ENCODE measurements at regions not wholly inside any gene's neighbourhood (a gene's known extent, or its start where the extent isn't known, plus 50 kb on each side); places are given as distances from the start of the nearest gene placed in this dataset.

- ChIA-PET POLR2A (no interaction called here), CTCF (no interaction called here)
- Mint-ChIP-seq H3K36me3 (ENCODE audit: low read depth) (no peaks in the 10 kb centered on the region), H3K27me3 (peaks cover 22% of the 10 kb centered on the region), H3K4me3 (no peak overlapping the region), H3K4me1 (ENCODE audit: low read depth) (no peaks in the 10 kb centered on the region), H3K27ac (no peak overlapping the region), H3K9me3 (peaks cover 1% of the 10 kb centered on the region)
- Histone ChIP-seq H3K4me1 (ENCODE audit: insufficient read depth, low read length) (no peaks in the 10 kb centered on the region), H3K9me3 (ENCODE audit: control insufficient read depth in 1 of 2, insufficient read depth in 1 of 2, low read length in 2 of 2) (peaks cover 0 to 3% of the 10 kb centered on the region in 2 experiments), H3K4me3 (ENCODE audit: low read length) (no peak overlapping the region), H3K27ac (ENCODE audit: low read depth in 1 of 2, low read length in 2 of 2) (no peak overlapping the region), H3K27me3 (ENCODE audit: control insufficient read depth in 1 of 2, insufficient read depth in 2 of 2, low read length in 2 of 2) (no peaks in the 10 kb centered on the region), H3K36me3 (ENCODE audit: insufficient read depth, low read length) (no peaks in the 10 kb centered on the region)
- ATAC-seq (ENCODE audit: poor library complexity) (no peak), DNase-seq (no peak)
- TF ChIP-seq CTCF (IDR thresholded peaks at IDR 0.05), result no peak
- intact Hi-C loops (cut with DNase I, micrococcal nuclease), result no loop called here
Measured at GRCh38 chr18:5779922-5780321, 115.4 kb downstream of the TMEM200C start.

DNA sequence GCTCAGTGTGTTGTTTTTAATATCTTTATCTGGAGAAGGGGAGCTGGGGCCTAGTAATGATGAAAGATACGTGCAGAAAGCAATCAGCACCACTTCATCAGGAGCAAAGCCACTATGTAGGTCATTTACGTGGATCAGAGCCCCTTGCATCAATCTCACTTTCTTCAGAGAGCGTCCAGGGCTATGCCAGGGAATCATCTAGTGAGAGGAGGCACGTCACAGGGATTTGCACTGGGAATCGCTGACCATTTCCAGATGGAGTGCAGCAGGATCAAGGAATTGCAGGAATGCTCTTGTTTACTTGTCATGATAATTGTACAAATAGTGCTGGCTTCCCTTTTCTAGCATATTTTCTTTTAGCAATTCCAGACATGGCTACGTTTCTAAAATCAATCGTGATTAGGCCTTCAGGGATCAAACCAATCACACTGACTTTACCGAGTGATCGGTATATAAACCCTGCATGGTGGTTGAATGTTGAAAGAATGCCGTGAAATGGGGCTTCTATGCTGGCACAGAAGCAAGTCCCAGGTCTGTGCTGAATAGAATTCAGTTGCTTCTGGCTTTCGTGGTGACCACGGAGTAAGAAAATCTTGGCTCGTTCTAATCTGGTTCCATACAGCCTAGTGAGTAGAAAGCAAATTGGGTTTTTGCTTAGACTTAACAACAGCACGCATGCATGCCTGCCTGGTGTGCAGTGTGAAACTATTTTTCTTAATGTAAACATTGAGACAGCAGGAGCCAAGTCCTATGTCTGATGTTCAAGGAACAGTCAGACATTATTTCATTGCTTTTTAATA lies 122.8 kb downstream of the TMEM200C start:
- no peaks in the 10 kb centered on the region for H3K27me3 ChIP-seq (ENCODE audit: control insufficient read depth in 1 of 2, insufficient read depth in 2 of 2, low read length in 2 of 2)
- Mint-ChIP-seq H3K4me3 (no peak overlapping the region), H3K27me3 (peaks cover 15% of the 10 kb centered on the region), H3K4me1 (ENCODE audit: low read depth) (no peaks in the 10 kb centered on the region), H3K36me3 (ENCODE audit: low read depth) (no peaks in the 10 kb centered on the region), H3K27ac (no peak overlapping the region), H3K9me3 (peaks cover 3% of the 10 kb centered on the region)
- no peak overlapping the region for H3K4me3 ChIP-seq (ENCODE audit: low read length)
- ChIA-PET POLR2A (no interaction called here), CTCF (no interaction called here)
- no peaks in the 10 kb centered on the region for H3K36me3 ChIP-seq (ENCODE audit: insufficient read depth, low read length)
- intact Hi-C loops (cut with DNase I, micrococcal nuclease), result no loop called here
- no peak for TF ChIP-seq CTCF (IDR thresholded peaks at IDR 0.05)
- no peak for ATAC-seq (ENCODE audit: poor library complexity)
- H3K9me3 ChIP-seq (ENCODE audit: control insufficient read depth in 1 of 2, insufficient read depth in 1 of 2, low read length in 2 of 2), result peaks cover 0 to 7% of the 10 kb centered on the region in 2 experiments
- H3K4me1 ChIP-seq (ENCODE audit: insufficient read depth, low read length), result no peaks in the 10 kb centered on the region
- no peak overlapping the region for H3K27ac ChIP-seq (ENCODE audit: low read depth in 1 of 2, low read length in 2 of 2)
- DNase-seq, result no peak

DNA sequence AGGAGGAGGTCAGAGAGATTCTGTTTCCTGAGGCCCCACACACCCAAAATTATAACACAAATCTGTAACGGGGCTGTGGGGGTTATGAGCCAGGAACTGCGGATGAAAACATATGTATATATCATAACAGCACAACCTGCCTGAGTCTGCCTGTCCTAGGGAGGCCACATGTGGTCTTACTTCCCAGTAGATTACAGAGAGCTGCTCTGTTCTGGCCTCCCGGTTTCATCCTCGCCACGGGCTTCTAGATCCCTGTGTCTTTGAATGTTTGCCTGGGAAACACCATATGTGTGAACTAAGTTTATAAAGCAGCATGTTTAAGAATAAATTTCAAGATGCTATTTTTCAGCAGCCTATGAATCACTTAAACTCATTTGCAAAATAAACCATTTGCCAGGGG lies 124.0 kb downstream of the TMEM200C start:
- Mint-ChIP-seq H3K4me1 (ENCODE audit: low read depth) (no peaks in the 10 kb centered on the region), H3K36me3 (ENCODE audit: low read depth) (no peaks in the 10 kb centered on the region), H3K27ac (no peak overlapping the region), H3K27me3 (peaks cover 11% of the 10 kb centered on the region), H3K9me3 (peaks cover 3% of the 10 kb centered on the region), H3K4me3 (no peak overlapping the region)
- Histone ChIP-seq H3K36me3 (ENCODE audit: insufficient read depth, low read length) (no peaks in the 10 kb centered on the region), H3K4me3 (ENCODE audit: low read length) (no peak overlapping the region), H3K27ac (ENCODE audit: low read depth in 1 of 2, low read length in 2 of 2) (no peak overlapping the region), H3K9me3 (ENCODE audit: control insufficient read depth in 1 of 2, insufficient read depth in 1 of 2, low read length in 2 of 2) (peaks cover 0 to 7% of the 10 kb centered on the region in 2 experiments), H3K27me3 (ENCODE audit: control insufficient read depth in 1 of 2, insufficient read depth in 2 of 2, low read length in 2 of 2) (no peaks in the 10 kb centered on the region), H3K4me1 (ENCODE audit: insufficient read depth, low read length) (no peaks in the 10 kb centered on the region)
- no peak for ATAC-seq (ENCODE audit: poor library complexity)
- DNase-seq, result no peak
- POLR2A ChIA-PET, result no interaction called here
- CTCF ChIA-PET, result no interaction called here
- no peak for TF ChIP-seq CTCF (IDR thresholded peaks at IDR 0.05)
- intact Hi-C loops (cut with DNase I, micrococcal nuclease), result no loop called here
